ENCODE measurements at regions not wholly inside any gene's neighbourhood (a gene's known extent, or its start where the extent isn't known, plus 50 kb on each side); places are given as distances from the start of the nearest gene placed in this dataset.

DNA sequence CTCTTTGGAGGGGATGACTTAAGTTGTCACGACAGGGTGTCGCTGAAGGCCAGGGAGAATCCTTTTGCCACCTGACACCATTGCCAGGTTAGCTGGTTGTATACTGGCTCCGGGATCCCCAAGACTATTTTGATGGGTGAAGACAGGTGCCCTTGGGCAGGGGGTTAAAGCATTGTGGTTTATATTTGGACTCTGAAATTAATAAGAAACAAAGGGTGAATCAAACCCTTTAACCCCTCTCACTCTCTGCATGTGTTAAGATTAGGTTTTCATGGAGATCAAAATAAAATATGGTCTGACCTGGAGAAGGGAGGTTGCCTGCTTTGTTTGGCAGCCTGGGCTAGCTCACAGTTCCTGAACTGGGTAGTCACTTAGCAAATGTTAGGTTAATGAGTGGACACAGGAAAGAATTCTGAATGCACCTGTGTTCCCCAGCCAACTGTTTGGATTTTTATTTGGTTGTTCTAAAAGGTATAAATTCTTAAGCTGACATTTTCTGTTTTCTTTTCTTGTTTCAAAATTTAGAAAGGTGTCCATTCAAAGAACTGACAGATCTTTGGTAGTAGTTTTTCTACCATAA lies 301.7 kb downstream of the KCNS3 start:
- DNase-seq: no peak

DNA sequence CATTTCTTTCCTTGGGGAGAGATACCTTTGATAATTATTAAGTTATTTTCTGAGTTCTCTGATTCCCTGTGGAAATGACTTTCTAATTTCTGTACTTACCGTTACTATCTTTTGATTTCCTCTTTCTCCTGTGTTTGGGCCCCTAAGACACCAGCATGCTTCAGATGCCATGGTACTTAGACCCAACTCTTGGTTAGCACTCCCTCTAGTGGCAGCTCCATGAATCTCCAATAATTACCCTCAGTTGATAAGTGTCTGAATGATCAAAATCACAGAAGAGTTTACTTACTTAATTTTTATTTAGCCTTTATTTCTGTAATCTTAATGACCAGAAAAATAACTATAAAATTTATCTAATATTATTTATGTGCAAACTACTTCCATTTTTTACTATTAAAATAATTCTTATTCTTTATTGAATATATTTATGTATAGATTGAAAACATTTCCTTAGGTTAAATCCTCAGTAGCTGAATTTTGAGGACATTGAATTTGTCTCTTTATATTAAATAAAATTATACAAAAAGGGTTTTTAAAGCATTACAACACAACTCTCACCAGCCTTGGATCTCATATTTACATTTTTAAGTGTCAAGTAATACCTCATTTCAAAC lies 300.4 kb downstream of the KCNS3 start:
- no peak for DNase-seq

DNA sequence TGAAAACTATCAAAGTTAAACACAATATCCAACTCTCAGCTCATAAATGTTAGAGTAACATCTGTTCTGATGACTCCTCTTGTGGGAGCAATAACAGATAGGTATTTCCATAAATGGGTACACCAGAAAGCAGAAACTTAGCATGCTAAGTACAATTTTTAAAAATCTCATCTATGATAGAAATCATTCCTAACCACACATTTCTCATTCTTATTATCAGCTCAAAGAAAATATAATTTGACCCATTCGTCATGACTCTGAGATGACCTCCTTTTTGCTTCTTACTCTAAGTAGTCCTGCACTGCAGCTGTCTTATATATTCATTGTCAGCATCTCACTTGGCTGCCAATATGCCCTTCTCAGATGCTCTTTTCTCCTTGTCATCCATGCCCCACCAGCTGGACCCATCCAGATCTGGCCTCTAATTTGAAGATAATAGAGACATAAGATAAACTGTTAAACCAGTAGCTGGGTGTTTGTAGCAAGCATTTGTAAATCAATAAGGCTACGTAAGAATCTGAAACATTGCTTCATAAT lies 298.3 kb downstream of the KCNS3 start:
- no peak for DNase-seq

DNA sequence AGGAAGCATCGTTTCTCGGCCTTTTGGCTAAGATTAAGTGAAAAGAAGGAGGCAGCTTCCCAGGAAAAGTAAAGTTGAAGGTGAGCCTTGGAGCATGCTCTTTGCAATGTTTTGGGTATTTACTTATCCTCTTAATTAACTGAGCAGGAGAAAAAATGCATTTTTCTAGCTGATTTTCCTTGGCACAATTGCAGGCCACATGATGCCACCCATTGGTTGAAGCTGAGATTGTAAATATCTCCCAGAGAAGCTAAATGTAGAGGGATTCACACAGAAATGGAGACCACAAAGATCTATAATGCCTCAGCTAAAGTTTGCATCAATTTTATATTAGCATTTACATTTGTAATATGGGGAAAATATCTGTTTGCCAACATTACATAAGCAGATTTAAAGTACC lies 294.1 kb downstream of the KCNS3 start:
- DNase-seq: no peak

DNA sequence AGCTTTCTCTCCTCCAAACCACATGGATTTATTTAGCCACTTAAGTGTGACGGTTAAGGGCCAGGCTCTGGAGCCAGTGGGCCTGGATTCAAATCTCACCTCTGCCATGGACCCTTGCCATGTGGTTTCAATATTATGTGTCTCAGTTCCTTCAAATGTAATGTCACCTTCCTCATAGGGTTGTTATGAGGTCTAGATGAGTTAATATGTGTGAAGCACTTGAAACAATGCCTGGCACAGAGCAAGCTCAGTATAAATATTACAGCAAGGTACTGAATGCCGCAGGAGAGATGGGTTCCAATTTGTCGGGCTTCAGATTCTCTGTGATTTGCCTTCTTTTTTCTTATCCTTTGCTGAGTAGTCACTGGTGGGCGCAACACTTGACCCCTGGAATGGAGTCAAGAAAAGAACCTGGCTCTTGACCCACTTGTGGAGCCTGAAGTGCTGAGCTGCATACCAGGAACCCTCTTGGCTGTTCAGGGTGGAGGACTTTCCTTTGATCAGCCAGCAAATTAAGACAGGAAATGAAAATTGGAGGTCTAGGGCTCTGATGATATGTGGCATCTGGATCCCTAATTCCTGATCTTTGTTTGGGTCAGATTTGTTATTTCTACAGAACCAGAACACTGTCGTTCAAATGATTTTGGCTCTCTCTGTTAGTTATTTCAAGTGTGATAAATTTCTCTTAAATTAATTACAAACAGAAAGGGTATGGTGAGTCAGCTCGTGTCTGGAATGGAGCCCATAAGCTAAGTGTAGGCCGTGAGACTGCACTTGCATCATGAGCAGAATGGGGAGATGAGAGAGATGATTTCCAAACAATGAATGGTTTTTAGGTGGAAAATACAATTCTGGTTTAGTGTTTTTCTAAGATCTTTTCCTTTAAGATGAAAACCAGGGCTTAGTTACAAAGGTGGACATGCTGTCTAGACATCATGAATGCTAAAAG lies 293.0 kb downstream of the KCNS3 start:
- DNase-seq: no peak

DNA sequence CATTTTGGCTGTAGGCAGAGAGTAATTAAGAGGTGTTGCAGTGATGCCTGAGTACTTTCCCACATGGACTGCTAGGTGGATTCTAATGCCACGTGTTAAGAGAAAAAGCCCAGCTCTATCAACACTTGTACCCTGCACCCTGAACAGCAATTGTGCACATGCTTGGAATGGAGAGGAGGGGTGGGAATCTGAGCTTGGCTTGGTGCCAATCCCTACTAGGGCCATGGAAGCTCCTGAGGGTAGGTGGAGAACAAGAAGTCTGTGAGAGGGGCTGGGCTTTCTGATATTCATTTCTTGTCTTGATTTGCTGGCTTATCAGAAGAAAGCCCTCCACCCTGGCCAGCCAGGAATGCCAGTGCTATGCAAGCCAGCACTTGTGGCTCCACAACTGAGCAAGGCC lies 292.2 kb downstream of the KCNS3 start:
- DNase-seq: no peak

DNA sequence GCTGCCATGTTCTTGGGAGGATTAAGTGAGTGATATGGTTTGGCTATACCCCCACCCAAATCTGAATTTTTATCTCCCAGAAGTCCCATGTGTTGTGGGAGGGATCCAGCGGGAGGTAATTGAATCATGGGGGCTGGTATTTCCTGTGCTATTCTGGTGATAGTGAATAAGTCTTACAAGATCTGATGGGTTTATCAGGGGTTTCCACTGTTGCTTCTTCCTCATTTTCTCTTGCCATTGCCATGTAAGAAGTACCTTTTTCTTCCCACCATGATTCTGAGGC lies 291.4 kb downstream of the KCNS3 start:
- no peak for DNase-seq

DNA sequence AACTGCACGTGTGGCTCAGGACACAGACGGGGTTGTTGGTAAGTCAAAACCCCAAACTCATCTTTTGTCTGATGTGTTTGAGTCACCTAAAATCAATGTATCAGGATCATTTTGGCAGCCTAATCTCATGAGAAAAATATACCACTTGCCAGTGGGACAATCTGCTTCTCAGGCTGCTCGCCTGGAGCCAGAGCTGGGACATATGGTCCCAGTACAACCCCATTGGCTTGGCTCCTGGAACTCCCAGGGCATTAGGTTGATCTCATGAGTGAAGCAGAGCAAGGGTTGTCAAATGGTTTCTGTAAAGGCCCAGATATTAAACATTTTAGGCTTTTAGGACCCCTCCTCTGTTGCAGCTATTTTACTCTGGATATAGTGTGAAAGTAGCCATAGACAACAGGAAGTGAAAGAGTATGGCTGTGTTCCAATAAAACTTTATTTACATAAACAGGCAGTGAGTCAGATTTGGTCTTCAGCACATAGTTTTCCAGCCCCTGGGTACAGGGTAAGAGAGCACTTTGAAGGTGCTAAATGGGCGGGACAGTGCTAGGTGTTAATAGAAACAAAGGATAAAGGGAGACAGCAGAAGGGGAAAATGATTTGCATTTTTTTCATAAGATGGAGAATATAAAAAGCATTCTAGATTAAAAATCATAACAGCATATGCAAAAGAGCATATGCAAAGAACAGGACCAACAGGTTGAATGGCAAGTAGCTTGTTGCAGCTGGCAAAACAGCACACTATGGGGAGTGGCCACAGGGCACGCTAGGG lies 290.8 kb downstream of the KCNS3 start:
- no peak for DNase-seq

DNA sequence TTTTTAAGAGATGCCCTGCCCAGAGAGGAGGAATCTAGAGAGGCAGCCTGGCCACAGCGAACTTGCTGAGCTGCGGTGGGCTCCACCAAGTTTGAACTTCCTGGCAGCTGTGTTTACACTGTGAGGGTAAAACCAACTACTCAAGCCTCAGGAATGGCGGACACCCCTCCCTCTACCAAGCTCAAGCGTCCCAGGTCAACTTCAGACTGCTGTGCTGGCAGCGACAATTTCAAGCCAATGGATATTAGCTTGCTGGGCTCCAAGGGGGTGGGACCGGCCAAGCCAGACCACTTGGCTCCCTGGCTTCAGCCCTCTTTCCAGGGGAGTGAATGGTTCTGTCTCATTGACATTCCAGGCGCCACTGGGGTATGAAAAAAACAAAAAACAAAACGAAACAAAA lies 289.4 kb downstream of the KCNS3 start:
- DNase-seq: no peak

DNA sequence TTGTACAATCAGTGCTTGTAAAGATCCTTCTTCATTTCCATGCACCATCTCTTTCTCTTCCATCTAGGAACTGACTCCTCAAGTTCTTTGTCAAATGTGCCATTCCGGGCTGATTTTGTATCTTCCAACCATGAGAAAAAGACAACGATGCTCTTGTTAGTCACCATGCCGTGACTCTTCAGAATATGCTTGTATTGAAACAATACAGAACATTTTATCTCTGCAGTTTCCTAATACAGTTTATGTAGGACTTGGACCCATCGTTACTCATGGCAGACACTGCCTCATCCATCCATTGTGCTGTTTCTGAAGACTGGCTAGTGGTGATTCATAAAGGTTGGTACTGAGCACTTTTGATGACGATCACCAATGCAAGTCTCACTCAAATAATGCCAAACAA lies 283.2 kb downstream of the KCNS3 start:
- no peak for DNase-seq

DNA sequence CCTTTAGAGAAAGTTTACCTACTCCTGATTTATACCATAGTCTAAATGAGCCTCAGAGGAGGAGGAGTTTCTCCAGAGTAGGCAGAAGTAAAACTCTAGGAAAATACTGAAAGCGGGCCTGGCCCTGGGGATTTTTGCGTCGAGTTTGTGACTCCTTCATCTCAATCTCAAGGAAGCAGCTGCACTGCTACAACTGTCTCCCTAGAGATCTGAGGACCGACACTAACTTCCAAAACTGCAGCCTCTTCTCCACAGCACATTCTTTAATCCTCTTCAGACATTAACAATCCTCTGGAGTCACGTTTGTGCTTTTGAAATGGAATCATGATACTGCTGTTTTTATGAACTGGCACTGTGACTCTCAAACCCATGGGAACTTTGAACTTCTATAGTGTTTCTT lies 281.4 kb downstream of the KCNS3 start:
- DNase-seq: peak; percentile 39

DNA sequence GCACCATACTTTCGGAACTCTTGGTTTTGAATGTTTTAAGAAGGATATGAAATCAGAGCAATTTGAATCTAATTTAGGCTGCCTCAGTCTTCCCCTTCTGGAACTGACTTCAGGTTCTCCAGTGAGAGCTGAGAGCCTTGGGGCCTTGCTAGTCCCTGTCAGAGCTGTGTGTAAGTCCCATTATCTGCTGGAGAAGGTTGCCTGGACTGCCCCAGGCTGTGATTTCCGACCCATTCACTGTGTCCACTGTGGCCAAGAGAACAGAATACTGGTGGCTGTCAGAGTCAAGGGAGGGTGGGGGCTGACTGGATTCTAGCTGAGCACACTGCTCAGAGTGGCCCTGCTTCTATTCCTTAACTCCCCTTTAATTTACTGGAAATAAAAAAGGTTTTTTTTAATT lies 278.0 kb downstream of the KCNS3 start:
- no peak for DNase-seq

DNA sequence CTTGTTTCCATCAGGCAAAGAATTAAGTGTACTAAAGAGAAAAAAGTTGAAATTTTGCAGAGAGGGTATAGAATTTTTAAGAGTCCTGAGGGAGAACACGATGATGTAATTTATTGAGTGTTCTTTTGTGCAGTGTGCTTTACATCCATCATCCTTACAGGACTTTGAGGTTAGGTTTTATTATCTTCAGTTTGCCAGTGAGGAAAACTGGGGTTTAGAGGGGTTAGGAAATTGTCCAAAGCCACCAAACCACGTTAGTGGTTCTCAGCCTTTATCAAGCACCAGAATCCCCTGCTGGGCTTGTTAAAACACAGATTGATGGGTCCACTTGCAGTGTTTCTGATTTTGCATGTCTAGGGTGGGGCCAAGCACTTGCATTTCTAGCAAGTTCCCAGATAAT lies 277.5 kb downstream of the KCNS3 start:
- DNase-seq: no peak

DNA sequence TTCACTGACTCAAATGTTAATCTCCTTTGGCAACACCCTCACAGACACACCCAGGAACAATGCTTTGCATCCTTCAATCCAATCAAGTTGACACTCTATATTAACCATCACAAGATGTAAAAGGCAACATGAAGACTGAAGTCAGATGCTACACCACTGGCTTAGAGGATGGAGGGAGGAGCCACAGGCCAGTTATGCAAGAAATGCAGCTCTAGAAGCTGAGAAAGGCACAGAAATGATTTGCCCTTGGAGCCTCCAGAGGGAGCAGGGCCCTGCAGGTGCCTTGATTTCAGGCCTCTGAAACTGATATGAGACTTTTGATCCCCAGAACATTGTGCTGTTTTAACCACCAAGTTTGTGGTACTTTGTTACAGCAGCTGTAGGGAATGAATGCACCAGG lies 276.3 kb downstream of the KCNS3 start:
- DNase-seq: no peak

DNA sequence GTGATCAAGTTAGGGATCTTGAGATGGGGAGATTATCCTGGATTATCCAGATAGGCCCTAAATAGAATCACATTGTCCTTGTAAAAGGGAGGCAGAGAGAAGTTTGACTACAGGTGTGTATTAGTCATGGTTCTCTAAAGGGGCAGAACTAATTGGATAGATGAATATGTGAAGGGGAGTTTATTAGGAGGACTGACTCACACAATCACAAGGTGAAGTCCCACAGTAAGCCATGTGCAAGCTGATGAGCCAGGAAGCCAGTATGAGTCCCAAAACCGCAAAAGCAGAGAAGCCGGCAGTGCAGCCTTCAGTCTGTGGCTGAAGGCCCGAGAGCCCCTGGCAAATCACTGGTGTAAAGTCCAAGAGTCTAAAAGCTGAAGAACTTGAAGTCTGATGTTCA lies 275.8 kb downstream of the KCNS3 start:
- DNase-seq: no peak

DNA sequence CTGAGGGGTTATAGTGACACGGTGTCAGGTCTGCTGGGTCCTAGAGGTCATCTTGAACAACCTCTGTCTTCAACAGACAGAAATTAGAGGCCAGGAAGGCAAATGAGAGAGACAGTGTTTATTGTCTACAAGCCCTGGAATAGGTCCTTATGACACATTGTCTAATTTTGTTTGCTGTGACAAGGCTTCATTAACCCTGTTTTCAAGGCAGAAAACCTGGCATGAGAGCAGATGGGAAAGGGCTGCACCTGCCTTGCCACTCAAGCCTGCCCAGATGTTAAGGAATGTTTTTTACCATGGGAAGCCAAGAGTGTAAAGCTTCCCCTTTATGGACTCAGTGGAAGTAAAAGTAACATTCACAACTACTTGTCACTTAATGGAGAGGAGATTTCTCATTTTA lies 275.3 kb downstream of the KCNS3 start:
- DNase-seq: no peak

DNA sequence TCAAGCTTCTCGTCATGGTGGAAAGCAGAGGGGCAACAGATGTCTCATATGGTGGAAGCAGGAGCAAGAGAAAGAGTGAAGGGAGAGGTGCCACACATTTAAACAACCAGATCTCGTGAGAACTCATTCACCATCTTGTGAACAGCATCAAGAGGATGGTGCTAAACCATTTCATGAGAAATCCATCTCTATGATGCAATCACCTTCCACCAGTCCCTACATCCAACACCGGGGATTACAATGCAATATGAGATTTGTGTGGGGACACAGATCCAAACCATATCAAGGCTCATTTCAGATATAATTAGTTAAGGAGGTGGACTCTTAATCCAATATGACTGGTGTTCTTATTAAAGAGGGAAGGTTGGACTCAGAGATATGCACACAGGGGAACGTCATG lies 272.8 kb downstream of the KCNS3 start:
- DNase-seq: no peak

DNA sequence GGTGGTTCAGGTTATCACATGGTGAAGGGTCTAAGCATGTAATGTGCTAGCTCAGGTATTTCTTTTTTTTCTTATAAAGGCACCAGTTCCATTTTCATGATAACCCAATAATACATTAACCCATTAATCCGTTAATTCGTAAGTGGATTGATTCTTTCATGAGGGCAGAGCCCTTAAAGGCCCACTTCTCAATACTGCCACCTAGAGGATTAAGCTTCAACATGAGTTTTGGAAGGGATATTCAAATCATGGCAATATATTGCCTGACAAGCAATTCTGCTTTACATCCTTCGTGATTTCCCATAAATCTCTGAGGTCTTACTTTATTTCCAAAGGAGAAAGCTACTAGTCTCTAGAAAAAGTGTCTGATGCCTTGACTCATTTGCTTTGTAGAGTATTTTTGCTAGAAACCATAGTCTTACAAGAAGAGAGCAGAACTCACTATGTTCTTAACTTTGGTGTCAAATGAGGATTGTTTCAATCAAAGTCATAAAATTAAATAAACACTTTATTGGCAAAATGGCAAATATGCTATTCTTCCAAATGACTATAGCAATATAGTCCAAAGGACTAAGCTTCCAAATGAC lies 271.3 kb downstream of the KCNS3 start:
- DNase-seq: no peak

DNA sequence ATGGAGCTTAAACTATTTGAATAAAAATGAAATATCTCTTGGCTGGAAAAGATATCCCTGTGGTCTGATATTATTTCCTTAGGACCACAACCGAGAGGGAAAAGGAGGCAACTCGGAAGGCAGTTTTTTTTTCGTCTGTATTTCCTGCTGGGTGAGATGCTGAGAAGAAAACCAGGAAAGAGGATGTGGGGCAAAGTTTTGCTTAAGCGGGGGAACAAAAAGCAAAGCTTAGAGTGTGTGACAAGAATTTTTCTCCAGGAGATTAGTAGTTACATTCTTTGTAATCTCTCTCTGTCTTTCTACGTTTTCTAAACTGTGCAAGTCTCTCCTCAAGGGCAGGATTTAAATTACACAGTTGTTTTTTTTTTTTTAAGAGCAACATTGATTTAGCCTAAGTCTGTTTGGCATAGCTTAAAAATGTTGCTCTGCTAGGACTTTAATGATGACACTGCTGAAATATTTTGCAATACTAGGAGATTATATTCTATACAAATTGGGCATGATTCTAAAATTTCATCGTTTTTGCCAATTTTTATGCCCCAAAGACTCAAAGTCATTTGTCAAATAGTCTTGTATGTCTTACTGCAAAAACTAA lies 258.5 kb downstream of the KCNS3 start:
- no peak for DNase-seq

DNA sequence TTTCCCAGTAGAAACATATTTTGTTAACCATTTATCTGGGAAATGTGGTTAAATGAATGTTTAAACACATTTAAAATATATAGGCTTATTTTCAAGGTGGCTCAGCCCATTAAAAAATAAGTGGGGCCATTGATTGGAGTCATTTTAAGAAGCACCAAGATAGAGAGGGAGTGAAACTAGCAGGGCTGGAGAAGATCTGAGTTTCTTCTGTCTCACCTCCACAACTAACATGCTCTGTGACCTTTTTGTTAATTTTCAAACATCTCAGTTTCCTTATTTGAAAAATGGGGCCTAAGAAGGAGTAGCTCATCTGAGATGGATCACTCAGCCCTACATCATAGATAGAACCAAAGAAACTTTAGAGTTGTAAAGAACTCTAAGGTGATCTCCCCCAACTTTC lies 254.8 kb downstream of the KCNS3 start:
- DNase-seq: no peak

DNA sequence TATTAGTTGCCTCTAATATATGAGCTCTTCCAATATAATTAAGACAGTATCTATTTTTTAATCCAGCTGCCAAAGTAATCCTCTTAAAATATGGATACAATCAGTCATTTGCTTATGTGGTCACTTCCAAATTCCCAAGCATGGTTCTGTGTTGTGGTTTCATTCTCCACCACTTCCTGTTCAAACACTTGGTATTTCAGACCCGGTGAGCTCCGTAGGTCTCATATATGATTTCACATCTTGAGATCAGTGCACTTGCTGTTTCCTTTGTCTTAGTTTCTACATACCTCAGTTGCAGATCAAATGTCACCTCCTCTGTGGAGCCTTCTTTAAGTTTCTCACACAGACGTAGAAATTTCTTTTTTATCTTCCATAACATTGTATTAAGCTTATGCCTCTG lies 254.2 kb downstream of the KCNS3 start:
- DNase-seq: no peak

DNA sequence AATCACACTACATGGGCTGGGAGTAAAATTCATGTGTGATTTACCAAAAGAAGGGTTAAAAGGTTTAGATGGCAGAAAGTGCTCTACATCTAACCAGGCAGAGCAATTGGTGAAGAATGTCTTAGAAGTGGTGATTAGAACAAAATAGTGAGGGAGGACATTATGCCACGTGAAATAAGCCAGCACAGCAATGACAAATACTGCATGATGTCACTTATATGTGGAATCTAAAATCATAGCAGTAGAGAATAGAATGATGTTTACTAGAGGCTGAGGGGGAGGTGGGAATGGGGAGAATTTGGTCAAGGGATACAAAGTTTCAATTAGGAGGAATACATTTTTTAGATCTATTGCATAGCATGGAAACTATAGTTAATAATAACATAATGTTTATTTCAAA lies 253.3 kb downstream of the KCNS3 start:
- DNase-seq: no peak
